Peyer's patch (tissue), 4 donors: ENCODE measurements at regions not wholly inside any gene's neighbourhood (a gene's known extent, or its start where the extent isn't known, plus 50 kb on each side); places are given as distances from the start of the nearest gene placed in this dataset.

Experiments
- CTCF ChIP-seq, 6 experiments: fragments of 450-650 bp in 4 of 6; fragments of 200-600 bp in 2 of 6; sonication (generic) in 1 of 6; IDR thresholded peaks; one replicate each; pipeline ENCODE4 v1.5.1; 2017 to 2019; ENCODE audit warnings: antibody characterized with exemption in 6 of 6, mild to moderate bottlenecking in 3 of 6, moderate library complexity in 1 of 6
- POLR2A ChIP-seq, 2 donors: fragments of 450-650 bp; IDR thresholded peaks; one replicate each; pipeline ENCODE4 v1.5.1; 2017; ENCODE audit warnings: antibody characterized with exemption in 2 of 2, mild to moderate bottlenecking in 2 of 2, moderate library complexity in 2 of 2

- no peak for TF ChIP-seq CTCF (IDR thresholded peaks at IDR 0.05)
- no peak for TF ChIP-seq POLR2A (IDR thresholded peaks at IDR 0.05)
Observed at GRCh38 chr3:1752205-1752604, 346.5 kb upstream of the CNTN4 start.
